ENCODE measurements at regions not wholly inside any gene's neighbourhood (a gene's known extent, or its start where the extent isn't known, plus 50 kb on each side); places are given as distances from the start of the nearest gene placed in this dataset.

DNA sequence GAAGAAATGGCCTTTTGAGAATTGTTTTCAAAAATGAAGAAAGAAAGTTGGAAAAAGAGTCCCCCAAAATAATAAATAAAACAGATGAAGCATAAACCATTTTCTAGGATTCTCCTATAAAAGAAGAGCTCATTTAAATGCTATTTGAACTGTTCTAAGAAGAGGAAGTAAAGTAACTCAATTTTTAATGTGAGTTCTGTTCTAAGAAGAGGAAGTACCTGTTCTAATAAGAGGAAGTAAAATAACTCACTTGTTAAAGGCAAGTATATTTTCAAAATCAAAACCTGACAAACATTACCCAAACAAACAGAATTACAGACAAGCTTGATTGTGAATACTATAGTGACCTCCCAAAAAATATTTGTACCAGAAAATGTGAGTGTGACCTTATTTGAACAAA lies 1326.3 kb downstream of the C4orf33 start:
- DNase-seq (ENCODE audit: low read depth in 2 of 2, low spot score in 1 of 2), result no peak

DNA sequence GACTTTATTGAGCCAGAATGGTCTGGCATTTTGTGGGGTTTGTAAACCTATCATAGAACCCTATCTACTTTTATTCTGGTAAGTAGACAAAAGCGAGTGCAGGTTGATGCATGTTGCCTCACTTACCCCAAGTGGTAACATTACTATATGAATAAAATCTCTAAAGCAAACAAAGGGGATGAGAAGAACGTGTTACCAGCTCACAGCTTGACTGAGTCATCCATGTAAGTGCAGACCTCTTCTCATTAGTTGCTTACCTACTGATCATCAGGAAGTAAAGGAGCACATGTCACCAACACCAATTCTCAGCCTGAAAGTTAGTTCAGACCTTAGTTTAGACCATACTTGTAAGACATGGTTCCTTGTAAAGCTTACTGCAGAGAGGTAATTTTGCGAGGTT lies 1328.3 kb downstream of the C4orf33 start:
- no peak for DNase-seq (ENCODE audit: low read depth in 2 of 2, low spot score in 1 of 2)

DNA sequence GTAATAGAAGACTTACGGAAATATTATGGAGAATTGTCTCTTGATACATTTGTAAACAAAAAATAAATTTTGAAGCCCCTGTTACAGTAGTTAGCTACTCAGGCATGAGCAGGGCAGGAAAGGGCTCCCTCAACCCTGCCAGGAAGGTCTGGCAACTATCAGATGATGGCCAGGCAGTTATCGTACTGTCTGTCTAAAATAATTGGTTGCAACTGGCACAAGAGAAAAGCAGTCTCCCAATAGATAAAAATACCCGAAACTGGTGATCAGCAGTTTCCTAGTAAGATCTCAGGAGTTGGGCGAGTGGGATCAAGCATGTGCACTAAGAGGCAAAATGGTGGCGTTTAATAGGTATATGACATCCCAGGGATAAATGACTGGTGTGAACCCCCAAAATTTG lies 1336.3 kb downstream of the C4orf33 start:
- no peak for DNase-seq (ENCODE audit: low read depth in 2 of 2, low spot score in 1 of 2)

DNA sequence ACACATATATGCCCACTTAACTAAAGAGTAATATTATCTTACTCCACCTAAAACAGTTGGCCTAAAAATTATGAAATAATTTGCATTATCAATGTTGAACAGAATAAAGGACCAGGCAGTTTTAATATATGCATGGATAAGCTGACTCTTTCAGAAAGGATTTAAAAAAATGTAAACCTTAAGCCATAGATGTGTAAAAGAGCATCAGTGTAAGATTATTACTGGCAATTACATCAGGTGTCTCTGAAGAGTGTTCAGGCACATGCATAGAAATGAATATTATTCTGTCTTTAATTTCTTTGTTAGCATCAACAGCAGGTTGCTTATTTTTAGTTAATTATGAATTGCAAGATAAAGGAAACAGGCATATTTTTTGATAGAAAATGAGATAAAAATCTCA lies 1353.8 kb downstream of the C4orf33 start:
- no peak for DNase-seq (ENCODE audit: low read depth in 2 of 2, low spot score in 1 of 2)

DNA sequence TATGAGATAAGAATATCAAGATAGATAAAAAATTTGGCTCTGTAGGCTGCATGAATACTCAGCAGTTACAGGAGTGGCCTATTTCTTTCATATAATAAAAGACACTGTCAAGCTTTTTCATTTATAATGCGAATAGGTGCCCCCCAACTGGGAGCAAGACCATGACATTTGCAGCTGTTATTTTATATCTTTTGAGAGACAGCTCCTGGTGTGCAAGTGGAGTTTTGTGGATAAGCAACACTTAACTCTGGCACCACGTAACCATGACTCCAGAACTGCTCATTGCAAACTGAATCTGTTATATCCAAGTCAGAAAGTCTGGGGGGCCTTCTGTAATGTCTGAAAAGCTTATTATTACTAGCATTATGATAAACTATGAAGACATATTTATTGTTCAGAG lies 1372.4 kb downstream of the C4orf33 start:
- no peak for DNase-seq (ENCODE audit: low read depth in 2 of 2, low spot score in 1 of 2)

DNA sequence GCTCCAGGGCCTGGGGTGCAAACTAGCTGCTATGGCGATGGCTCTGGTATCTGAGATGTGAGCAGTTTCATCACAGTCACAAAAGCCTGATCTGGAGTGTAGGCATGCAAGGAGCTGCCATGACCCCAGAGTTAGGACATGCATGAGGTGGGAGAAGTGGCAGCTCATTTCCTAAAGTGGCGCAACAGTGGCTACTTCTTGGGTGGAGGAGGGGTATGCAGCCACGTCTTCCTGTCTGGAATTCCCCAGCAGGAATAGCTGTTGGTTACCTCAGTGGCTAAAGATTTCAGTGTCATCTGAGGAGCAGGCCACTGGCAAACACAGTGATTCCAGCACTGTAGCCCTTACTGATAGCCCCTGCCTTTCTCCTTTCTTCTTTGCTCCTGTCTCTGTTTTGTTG lies 1382.5 kb downstream of the C4orf33 start:
- DNase-seq (ENCODE audit: low read depth in 2 of 2, low spot score in 1 of 2), result no peak

DNA sequence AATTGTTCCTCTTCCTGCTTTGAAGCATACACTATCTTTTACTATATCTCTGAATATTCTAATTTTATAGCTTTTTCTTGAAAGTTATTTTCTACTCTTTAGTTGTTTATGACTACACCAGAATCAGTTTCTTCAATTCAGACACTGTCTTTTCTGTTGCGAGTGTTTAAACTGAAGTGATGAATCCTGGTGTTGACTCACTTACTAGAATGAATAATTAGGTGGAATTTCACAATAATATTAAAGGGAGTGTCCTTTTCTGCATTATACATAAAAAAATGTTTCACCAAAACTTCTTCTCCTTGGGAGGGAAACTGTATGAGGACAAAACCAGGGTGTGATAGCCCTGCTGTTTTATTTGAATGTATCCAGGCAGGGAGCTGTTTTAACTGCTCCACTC lies 1383.1 kb downstream of the C4orf33 start:
- DNase-seq (ENCODE audit: low read depth in 2 of 2, low spot score in 1 of 2), result no peak

DNA sequence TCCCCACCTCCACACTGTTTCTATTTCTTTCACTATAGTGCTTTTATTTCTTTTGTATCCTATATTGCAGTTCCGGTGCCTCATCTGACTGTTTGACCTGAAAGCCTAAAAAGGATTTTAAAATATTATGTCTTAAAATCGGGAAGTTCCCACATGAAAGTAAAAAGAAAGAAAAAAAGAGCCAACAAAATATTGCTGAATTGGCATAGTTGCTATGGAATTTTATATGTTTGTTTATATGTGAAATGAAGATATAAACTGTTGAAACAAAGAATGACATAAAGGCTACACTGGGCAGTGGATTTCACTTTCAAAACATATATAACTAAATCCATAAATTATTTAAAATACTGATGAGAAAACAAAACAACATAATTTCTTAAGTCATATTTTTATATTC lies 1383.7 kb downstream of the C4orf33 start:
- DNase-seq (ENCODE audit: low read depth in 2 of 2, low spot score in 1 of 2), result no peak

DNA sequence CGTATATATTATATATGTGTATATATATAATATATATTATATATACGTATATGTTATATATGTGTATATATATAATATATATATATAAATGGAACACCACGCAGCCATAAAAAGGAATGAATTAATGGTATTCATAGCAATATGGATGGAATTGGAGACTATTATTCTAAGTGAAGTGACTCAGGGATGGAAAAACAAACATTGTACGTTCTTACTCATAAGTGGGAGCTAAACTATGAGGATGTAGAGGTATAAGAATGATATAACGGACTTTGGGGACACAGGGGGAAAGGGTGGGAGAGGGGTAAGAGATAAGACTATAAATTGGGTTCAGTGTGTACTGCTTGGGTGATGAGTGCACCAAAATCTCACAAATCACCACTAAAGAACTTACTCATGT lies 1388.9 kb downstream of the C4orf33 start:
- no peak for DNase-seq (ENCODE audit: low read depth in 2 of 2, low spot score in 1 of 2)

DNA sequence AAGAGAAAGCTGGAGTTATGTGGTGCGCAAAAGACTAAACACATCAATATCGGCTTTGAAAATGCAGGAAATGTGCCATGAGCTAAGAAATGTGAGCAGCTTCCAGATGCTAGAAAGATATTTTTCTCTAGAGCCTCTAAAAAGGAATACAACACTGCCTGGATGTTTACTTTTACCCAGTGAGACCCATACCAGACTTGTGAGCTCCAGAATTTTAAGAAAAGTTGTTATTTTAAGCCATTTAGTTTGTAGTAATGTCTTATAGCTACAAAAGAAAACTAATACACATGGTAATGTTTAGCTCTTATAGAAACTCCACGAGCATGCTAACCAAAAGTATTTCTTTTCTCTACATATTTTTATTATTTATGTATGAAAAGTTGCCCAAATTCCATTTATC lies 1389.4 kb downstream of the C4orf33 start:
- no peak for DNase-seq (ENCODE audit: low read depth in 2 of 2, low spot score in 1 of 2)

DNA sequence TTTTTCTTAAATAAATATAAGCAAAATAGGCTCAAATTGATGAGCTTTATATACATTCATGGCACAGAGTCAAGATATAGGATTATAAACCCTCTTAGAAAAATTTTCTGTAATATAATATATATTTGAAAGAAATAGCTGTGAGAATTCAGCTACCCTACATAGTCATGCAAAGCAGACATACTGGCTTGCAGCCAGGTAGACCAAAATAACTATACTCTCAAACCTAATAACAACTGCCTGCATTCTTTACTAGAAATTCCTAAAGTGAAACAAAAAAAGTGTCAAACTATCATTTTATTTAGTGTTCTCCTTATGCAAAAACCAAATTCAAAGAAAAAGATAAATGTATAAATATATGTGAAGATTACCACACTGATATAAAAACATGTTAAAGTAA lies 1390.2 kb downstream of the C4orf33 start:
- no peak for DNase-seq (ENCODE audit: low read depth in 2 of 2, low spot score in 1 of 2)

DNA sequence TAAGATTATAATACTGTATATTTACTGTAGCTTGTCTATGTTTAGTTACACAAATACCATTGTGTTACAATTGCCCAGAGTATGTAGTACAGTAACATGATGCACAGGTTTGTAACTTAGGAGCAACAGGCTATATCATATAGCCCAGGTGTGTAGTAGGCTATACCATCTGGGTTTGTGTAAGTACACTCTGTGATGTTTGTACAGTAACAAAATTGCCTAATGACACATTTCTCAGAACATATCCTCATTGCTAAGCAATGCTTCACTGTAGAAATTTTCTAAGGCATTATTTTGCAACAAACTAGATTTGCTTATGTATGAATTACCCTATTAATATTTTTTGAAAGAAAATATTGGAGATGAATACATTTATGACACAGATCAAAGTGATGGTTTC lies 1390.9 kb downstream of the C4orf33 start:
- no peak for DNase-seq (ENCODE audit: low read depth in 2 of 2, low spot score in 1 of 2)

DNA sequence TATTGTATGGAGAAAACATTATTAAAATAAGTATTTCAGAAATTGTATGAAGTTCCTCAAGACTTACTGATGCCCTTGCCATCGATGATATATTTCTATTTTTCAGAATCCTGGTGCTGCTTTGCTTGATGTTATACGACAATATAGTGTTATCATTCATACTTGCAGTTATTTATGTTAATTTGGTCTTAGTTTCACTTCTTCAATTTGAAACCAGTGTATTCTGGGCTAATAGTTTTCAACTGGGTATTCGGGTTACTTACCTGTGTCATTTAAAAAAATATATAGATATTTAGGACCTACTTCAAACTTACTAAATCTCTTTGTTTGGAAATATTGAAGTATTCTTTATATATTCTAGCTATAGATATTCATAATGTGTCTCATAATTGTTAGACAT lies 1414.7 kb downstream of the C4orf33 start:
- no peak for DNase-seq (ENCODE audit: low read depth in 2 of 2, low spot score in 1 of 2)

DNA sequence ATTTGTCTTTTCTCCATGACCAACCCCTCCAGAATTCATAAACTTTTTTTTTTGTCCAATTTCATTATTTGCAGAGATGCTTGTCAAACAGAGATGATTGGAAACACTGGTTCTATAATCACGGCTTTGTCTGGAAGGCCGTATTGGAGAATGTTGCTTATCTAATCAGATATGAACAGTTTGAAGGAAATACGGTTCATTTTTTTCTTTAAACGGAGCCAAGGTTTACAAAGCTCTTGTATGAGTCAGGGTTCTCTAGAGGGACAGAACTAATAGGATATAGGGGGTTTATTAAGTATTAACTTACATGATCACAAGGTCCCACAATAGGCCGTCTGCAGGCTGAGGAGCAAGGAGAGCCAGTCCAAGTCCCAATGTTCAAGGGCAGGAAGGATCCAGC lies 1415.8 kb downstream of the C4orf33 start:
- no peak for DNase-seq (ENCODE audit: low read depth in 2 of 2, low spot score in 1 of 2)

DNA sequence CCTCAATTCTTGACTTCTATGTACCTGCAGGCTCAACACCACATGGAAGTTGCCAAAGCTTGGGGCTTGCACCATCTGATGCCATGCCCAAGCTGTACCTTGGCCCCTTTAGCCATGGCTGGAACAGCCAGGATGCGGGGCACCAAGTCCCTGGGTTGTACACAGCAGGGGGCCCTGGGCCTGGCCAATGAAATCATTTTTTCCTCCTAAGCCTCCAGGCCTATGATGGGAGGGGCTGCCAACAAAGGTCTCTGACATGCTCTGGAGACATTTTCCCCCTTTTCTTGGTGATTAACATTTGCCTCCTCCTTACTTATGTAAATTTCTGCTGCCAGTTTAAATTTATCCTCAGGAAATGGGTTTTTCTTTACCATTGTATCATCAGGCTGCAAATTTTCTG lies 1428.1 kb downstream of the C4orf33 start:
- no peak for DNase-seq (ENCODE audit: low read depth in 2 of 2, low spot score in 1 of 2)

DNA sequence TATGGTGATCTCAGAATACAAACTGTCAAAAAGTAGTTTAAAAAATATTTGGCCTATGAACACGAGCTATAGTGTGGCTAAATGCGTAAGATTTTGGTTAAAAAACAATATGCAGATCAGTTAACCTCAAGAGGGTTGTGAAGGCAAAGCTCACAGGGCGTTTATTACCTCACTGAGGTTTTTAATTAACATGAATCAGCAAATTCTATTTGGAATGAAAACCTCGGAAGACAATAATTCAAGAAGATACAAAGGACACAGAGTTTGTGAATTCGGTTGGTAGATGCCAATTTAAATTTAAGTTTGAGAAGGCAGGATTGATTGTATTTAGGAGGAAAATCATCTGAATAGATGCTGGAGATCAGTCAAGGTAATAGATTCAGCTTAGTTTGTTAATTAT lies 1434.6 kb downstream of the C4orf33 start:
- DNase-seq (ENCODE audit: low read depth in 2 of 2, low spot score in 1 of 2), result no peak

DNA sequence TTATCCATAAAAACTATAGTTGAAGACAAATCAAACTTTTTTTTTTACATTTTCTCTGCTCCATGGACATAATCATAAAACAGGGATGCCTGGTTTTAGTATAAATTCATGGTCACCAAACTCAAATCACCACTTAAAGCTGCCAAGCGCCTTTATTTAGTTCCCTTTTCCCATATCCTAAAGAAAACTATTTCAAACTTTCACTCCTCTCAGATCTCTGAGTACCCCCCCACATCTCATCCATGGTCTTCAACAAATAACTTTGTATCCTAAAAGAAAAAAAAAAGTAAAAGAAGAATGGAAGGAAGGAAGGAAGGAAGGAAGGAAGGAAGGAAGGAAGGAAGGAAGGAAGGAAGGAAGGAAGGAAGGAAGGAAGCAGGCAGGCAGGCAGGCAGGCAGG lies 1438.7 kb downstream of the C4orf33 start:
- no peak for DNase-seq (ENCODE audit: low read depth in 2 of 2, low spot score in 1 of 2)

DNA sequence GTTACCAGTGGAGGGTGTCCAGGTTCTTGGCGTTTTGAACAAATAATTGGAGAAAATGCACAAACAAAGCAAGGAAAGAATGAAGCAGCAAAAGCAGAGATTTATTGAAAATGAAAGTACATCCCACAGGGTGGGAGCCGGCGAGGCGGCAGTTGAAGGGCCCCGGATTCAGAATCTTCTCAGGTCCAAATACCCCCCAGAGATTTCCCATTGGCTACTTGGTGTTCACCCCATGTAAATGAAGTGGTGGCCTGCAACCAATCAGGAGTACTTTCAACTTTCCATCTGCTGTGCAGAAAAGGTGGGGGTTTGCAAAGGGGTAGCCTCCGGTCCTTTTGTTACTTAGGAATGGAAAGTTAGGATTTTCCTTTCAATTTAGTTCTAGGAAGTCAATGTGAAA lies 1447.0 kb downstream of the C4orf33 start:
- DNase-seq (ENCODE audit: low read depth in 2 of 2, low spot score in 1 of 2), result no peak

DNA sequence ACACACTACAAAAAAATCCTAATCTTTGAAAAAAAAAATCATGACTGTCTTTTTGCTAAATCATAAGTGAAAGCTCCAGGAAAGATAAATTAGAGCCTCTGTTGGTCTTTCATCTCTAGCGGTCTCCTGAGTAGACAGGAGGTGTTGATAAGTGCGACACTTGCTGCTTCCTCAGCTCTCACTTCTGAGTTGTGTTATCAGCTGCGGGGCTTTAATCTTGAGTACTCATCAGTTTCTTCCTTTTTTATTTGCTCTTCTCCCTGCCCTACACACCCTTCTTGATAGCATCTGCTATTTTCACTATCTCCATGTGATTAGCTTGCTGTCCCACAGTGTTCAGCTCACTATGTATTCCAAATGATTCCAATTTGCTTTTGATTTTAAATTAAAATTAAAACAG lies 1449.2 kb downstream of the C4orf33 start:
- no peak for DNase-seq (ENCODE audit: low read depth in 2 of 2, low spot score in 1 of 2)

DNA sequence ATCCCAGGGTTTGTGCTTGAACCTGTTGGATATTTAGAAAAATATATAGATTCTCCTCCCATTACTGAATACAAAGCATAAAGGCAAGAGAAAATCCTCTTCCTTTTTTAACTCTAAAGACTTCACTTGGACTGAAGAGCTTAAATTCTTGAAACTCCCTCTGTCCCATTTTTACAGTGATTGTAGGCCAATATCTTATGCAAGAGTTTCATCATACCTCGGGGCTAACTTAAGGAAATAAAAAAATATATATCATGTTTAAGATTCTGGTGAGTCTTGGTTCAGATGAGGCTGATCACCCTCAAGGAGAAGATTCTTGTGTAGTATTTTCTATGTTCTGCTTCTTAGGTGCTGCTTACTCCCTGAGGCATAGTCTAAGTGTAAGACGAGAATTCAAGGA lies 1449.6 kb downstream of the C4orf33 start:
- DNase-seq (ENCODE audit: low read depth in 2 of 2, low spot score in 1 of 2), result no peak

DNA sequence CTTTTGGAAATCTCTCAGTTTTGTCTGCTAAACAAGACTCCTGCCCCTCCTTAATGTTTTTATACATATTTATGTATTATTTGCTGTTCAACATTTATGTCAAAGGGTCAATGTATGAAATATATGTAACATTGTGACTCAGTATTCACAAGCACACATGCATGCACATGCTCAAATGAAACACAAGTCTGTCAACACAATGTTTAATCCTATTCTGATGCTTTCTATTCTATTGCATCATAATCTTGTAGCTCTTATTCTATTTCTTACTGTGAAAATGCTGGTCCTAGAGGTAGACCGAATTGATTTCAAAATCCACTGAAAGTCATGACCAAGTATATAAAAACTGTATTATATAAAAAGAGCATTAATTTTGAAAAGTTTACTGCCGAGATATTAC lies 1463.3 kb downstream of the C4orf33 start:
- DNase-seq (ENCODE audit: low read depth in 2 of 2, low spot score in 1 of 2), result no peak

DNA sequence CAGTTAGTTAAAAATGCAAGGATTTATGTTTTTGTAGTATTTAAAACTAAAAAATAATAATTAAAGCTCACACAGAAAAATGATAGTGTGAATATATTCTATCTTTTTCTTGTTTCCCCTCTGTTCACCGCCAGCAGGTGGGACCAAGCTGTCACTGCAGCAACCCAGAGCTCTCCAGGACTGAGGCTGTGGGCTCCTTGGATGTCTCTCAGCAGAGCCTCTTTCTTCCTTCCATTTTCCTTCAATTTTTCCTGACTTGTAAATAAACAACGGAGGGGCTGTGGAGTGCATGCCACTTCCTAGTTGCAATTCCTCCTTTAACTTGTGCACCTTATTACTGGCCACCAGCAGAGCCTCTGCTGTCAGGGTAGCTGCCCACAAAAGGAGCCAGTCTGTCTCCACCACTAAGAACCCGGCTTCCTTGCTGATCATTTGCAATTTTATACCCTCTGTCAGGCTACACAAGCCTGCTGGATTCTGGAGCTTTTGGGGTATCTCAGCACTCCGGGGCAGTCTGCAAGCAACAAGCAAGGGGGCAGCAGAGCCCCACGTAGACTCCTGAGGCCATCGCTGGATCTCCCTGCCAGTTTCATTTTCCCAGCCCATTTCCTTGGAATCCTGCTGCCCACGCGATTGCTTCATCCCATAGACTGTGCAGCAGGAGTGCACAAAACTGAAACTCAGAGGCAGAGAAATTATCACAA lies 1467.4 kb downstream of the C4orf33 start:
- no peak for DNase-seq (ENCODE audit: low read depth in 2 of 2, low spot score in 1 of 2)

DNA sequence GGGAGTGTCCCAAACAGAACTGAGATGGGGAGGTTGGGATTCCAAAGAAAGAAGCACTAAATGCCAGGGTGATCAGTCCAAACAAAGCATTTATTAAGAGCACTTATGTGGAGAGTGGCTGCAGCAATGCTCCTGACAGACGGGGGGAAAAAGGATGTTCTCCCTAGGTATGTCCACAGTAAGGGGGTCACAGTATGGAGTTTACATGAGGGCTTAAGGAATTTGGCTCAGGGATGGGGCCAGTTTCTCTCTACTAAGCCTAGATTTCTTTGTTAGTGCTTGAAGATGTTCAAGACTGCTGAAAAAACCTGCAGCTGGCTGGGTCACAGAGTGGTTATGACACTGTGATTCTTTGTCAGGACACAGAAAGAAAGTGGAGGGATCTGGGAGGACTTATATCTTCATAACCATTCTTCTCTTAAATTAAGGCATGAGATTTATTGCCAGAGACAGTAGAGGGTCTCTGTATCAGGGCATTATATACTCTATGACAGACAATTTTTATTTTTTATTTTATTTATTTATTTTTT lies 1468.0 kb downstream of the C4orf33 start:
- no peak for DNase-seq (ENCODE audit: low read depth in 2 of 2, low spot score in 1 of 2)

DNA sequence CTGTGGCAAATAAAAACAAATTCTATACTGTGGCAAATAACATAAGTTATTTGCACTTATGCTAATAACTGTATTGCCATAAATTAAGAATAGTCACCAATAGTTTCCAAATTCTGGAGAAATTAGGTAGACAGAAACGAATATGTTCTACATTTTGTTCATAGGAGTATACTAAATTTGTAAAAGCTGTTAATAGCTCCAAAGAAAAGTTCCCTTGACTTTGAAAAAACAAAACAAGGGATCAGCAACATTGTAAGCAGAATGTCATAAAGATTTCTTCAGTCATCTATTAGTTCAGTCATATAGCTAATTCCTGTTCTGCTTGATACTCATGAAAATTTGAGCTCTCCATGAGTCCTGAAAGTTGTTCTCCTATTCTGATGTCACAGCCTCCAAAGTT lies 1472.8 kb downstream of the C4orf33 start:
- no peak for DNase-seq (ENCODE audit: low read depth in 2 of 2, low spot score in 1 of 2)

Measured in stimulated activated CD8-positive, alpha-beta memory T cell treated with anti-CD3 and anti-CD28 coated beads, Interleukin-4, amount 100 ng/mL, for 1 hour (primary cell).